HEK293 (cell line): ENCODE measurements at regions not wholly inside any gene's neighbourhood (a gene's known extent, or its start where the extent isn't known, plus 50 kb on each side); places are given as distances from the start of the nearest gene placed in this dataset.

Experiments
- CTCF ChIA-PET: fragments of 350-600 bp; formaldehyde crosslinking; extraction: SDS; loops from one replicate; lab custom pipeline; 2021; ENCODE audit warnings: antibody characterized with exemption; lab: Yijun Ruan, JAX
- POLR2A ChIA-PET: fragments of 300-600 bp; formaldehyde crosslinking; extraction: SDS; loops from one replicate; lab custom pipeline; 2020; ENCODE audit warnings: antibody characterized with exemption, inconsistent platforms; lab: Yijun Ruan, JAX
- H3K27ac ChIP-seq: fragments of 200-500 bp; sonication (Bioruptor generic); 2 replicates; pipeline ENCODE4 v1.5.1; 2014; ENCODE audit warnings: low read depth, low read length, control low read depth, inconsistent platforms; ENCODE audit errors: extremely low read depth
- H3K36me3 ChIP-seq, 2 experiments: fragments of 200-500 bp in 1 of 2; sonication (Bioruptor generic) in 1 of 2; 1 replicate in 1 of 2; 2 replicates in 1 of 2; pipeline ENCODE4 v1.5.1; 2014 to 2017; ENCODE audit warnings: inconsistent platforms in 2 of 2, low read length in 2 of 2; ENCODE audit not compliant: control insufficient read depth in 2 of 2, insufficient read depth in 1 of 2
- H3K4me1 ChIP-seq: fragments of 200-500 bp; sonication (Bioruptor generic); 2 replicates; pipeline ENCODE4 v1.5.1; 2014; ENCODE audit warnings: mild to moderate bottlenecking, low read length, inconsistent platforms; ENCODE audit not compliant: control insufficient read depth, insufficient read depth
- H3K4me3 ChIP-seq: 2 replicates; pipeline ENCODE4 v1.5.1; 2011; ENCODE audit warnings: low read depth, mild to moderate bottlenecking, control low read depth, low read length, moderate library complexity
- H3K9me3 ChIP-seq: fragments of 200-500 bp; sonication (Bioruptor generic); 2 replicates; pipeline ENCODE4 v1.5.1; 2014; ENCODE audit warnings: low read depth, low read length, inconsistent platforms; ENCODE audit not compliant: control insufficient read depth, insufficient read depth
- KLF1 ChIP-seq: fragments of 450-650 bp; formaldehyde crosslinking; IDR thresholded peaks from 2 replicates; pipeline ENCODE4 v1.5.1; 2016; ENCODE audit warnings: missing biosample characterization, missing genetic modification characterization
- SALL2 ChIP-seq: fragments of 450-650 bp; formaldehyde crosslinking; IDR thresholded peaks from 2 replicates; pipeline ENCODE4 v1.5.0; 2017; ENCODE audit warnings: missing biosample characterization, mild to moderate bottlenecking, missing genetic modification characterization, borderline replicate concordance
- SP2 ChIP-seq: fragments of 450-650 bp; formaldehyde crosslinking; IDR thresholded peaks from 2 replicates; pipeline ENCODE4 v1.5.1; 2016; ENCODE audit warnings: missing biosample characterization, missing genetic modification characterization
- WT1 ChIP-seq: fragments of 450-650 bp; formaldehyde crosslinking; IDR thresholded peaks from 2 replicates; pipeline ENCODE4 v1.5.1; 2016; ENCODE audit warnings: missing biosample characterization, missing genetic modification characterization
- YY2 ChIP-seq: fragments of 450-650 bp; formaldehyde crosslinking; IDR thresholded peaks from 2 replicates; pipeline ENCODE4 v1.5.1; 2016; ENCODE audit warnings: missing biosample characterization, missing genetic modification characterization
- ZBTB1 ChIP-seq: fragments of 450-650 bp; formaldehyde crosslinking; IDR thresholded peaks from 2 replicates; pipeline ENCODE4 v1.5.1; 2016; ENCODE audit warnings: missing biosample characterization, missing genetic modification characterization
- ZBTB48 ChIP-seq: fragments of 450-650 bp; formaldehyde crosslinking; IDR thresholded peaks from 2 replicates; pipeline ENCODE4 v1.5.1; 2016; ENCODE audit warnings: missing biosample characterization, missing genetic modification characterization
- ZFHX2 ChIP-seq: fragments of 450-650 bp; formaldehyde crosslinking; conservative IDR thresholded peaks from 2 replicates; pipeline ENCODE4 v1.5.1; 2016; ENCODE audit warnings: missing biosample characterization, missing genetic modification characterization
- ZFP41 ChIP-seq: fragments of 450-650 bp; formaldehyde crosslinking; IDR thresholded peaks from 2 replicates; pipeline ENCODE4 v1.5.1; 2016; ENCODE audit warnings: missing biosample characterization, missing genetic modification characterization, borderline replicate concordance
- ZNF174 ChIP-seq: fragments of 450-650 bp; formaldehyde crosslinking; IDR thresholded peaks from 2 replicates; pipeline ENCODE4 v1.5.0; 2017; ENCODE audit warnings: missing biosample characterization, mild to moderate bottlenecking, missing genetic modification characterization
- ZNF341 ChIP-seq: fragments of 450-650 bp; formaldehyde crosslinking; IDR thresholded peaks from 2 replicates; pipeline ENCODE4; 2016; ENCODE audit warnings: low read depth, missing biosample characterization, missing genetic modification characterization
- ZNF354C ChIP-seq: fragments of 450-650 bp; formaldehyde crosslinking; IDR thresholded peaks from 2 replicates; pipeline ENCODE4 v1.5.1; 2016; ENCODE audit warnings: missing biosample characterization, missing genetic modification characterization, low read depth, borderline replicate concordance
- ZNF391 ChIP-seq: fragments of 450-650 bp; formaldehyde crosslinking; IDR thresholded peaks from 2 replicates; pipeline ENCODE4 v1.5.1; 2016; ENCODE audit warnings: low read depth, missing biosample characterization, missing genetic modification characterization, borderline replicate concordance
- ZNF416 ChIP-seq: fragments of 450-650 bp; formaldehyde crosslinking; IDR thresholded peaks from 2 replicates; pipeline ENCODE4 v1.5.1; 2016; ENCODE audit warnings: missing biosample characterization, missing genetic modification characterization
- ZNF501 ChIP-seq: fragments of 450-650 bp; formaldehyde crosslinking; IDR thresholded peaks from 2 replicates; pipeline ENCODE4 v1.5.1; 2016; ENCODE audit warnings: missing biosample characterization, missing genetic modification characterization
- ZNF660 ChIP-seq: fragments of 450-650 bp; IDR thresholded peaks from 2 replicates; pipeline ENCODE4 v1.5.1; 2018; ENCODE audit warnings: missing biosample characterization, mild to moderate bottlenecking, missing genetic modification characterization
- ZNF837 ChIP-seq: fragments of 450-650 bp; formaldehyde crosslinking; IDR thresholded peaks from 2 replicates; pipeline ENCODE4 v1.5.1; 2016; ENCODE audit warnings: missing biosample characterization, missing genetic modification characterization
- TF ChIP-seq, protein P1 (sequence below): fragments of 450-650 bp; formaldehyde crosslinking; IDR thresholded peaks from 2 replicates; pipeline ENCODE4 v1.5.1; 2016; ENCODE audit warnings: missing biosample characterization, missing genetic modification characterization
- TF ChIP-seq, protein P2 (sequence below): fragments of 450-650 bp; formaldehyde crosslinking; IDR thresholded peaks from 2 replicates; pipeline ENCODE4 v1.5.1; 2016; ENCODE audit warnings: missing biosample characterization, missing genetic modification characterization
- TF ChIP-seq, protein P3 (sequence below): fragments of 450-650 bp; formaldehyde crosslinking; IDR thresholded peaks from 2 replicates; pipeline ENCODE4 v1.5.1; 2016; ENCODE audit warnings: missing biosample characterization, missing genetic modification characterization
- TF ChIP-seq, protein P4 (sequence below): fragments of 450-650 bp; formaldehyde crosslinking; IDR thresholded peaks from 2 replicates; pipeline ENCODE4 v1.5.1; 2016; ENCODE audit warnings: missing biosample characterization, missing genetic modification characterization

DNA sequence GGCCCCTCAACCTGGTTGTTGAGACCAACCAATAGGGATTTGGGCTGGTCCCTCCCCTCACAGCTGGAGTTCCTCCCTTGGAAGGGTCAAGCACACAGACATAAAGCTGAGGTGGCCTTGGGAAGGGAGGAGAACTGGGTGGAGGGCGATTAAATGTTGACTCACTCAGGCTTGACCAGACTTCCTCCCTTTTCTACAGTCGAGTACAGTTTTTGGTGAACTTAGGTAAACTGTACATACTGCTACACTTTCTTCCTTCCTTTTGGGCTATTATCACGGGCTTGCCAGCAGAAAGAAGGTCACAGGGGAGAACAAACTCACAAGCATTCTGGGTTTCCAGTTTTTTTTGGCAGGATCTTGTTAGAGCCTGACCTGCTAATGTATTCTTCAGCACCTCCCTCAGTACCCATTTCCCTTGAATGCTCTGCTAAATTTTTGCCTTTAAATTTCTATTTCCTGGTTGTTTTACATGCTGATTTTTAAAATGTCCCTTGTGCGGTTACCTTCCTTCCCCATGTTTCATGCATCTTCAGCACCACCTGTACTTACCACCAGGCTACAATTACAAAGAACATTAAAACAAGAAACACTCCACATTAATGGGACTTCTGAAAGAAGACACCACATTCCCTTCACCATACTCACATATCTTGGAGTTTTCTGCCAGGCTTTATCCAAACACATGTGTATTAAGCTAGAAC, 135.2 kb upstream of the RASGEF1B start:
- H3K27ac ChIP-seq, result no peak overlapping the region
- CTCF ChIA-PET, result interaction anchor here (0.5 to 0.6 kb wide), 2 partner anchors 311 to 914 kb away, joined by 3 read pairs; no protein-coding TSS in a partner anchor

DNA sequence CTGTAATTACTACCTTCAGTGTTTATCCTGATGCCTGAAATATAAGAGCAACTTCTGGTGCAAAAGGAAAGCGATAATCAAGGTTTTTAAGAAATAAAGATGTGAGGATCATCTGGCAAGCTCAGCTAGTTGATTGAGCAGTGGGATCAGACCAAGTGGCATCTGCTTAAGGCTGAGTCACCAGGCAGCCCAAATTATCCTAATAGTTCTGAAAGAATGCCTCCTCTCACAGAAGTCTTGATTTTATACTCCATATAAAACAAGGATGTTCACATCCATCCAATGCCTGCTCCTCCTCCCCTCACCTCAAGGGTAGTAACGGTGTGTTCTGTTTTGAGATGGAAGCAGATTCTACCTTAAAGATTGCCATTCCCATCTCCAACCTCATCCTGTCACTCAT, 134.5 kb upstream of the RASGEF1B start:
- Histone ChIP-seq H3K9me3 (no peaks in the 10 kb centered on the region), H3K4me3 (no peak overlapping the region), H3K36me3 (no peaks in the 10 kb centered on the region), H3K4me1 (0 out of 2 replicates have a peak, but pooled peaks cover 2% of the 10 kb centered on the region), H3K27ac (no peak overlapping the region)
- TF ChIP-seq ZNF837 (tag by site-specific recombination), result no peak
- TF ChIP-seq SALL2 (tag by site-specific recombination), result no peak
- no peak for TF ChIP-seq ZBTB48
- no peak for TF ChIP-seq ZNF501 (tag by site-specific recombination)
- no peak for TF ChIP-seq SP2 (tag by site-specific recombination)
- TF ChIP-seq, protein P1, sequence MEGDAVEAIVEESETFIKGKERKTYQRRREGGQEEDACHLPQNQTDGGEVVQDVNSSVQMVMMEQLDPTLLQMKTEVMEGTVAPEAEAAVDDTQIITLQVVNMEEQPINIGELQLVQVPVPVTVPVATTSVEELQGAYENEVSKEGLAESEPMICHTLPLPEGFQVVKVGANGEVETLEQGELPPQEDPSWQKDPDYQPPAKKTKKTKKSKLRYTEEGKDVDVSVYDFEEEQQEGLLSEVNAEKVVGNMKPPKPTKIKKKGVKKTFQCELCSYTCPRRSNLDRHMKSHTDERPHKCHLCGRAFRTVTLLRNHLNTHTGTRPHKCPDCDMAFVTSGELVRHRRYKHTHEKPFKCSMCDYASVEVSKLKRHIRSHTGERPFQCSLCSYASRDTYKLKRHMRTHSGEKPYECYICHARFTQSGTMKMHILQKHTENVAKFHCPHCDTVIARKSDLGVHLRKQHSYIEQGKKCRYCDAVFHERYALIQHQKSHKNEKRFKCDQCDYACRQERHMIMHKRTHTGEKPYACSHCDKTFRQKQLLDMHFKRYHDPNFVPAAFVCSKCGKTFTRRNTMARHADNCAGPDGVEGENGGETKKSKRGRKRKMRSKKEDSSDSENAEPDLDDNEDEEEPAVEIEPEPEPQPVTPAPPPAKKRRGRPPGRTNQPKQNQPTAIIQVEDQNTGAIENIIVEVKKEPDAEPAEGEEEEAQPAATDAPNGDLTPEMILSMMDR (tag by site-specific recombination), result no peak
- no peak for TF ChIP-seq ZBTB1
- TF ChIP-seq YY2, result no peak
- no peak for TF ChIP-seq ZNF341 (tag by site-specific recombination)
- TF ChIP-seq, protein P2, sequence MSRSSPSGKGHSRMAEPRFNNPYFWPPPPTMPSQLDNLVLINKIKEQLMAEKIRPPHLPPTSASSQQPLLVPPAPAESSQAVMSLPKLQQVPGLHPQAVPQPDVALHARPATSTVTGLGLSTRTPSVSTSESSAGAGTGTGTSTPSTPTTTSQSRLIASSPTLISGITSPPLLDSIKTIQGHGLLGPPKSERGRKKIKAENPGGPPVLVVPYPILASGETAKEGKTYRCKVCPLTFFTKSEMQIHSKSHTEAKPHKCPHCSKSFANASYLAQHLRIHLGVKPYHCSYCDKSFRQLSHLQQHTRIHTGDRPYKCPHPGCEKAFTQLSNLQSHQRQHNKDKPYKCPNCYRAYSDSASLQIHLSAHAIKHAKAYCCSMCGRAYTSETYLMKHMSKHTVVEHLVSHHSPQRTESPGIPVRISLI (tag by site-specific recombination), result no peak
- TF ChIP-seq, protein P3, sequence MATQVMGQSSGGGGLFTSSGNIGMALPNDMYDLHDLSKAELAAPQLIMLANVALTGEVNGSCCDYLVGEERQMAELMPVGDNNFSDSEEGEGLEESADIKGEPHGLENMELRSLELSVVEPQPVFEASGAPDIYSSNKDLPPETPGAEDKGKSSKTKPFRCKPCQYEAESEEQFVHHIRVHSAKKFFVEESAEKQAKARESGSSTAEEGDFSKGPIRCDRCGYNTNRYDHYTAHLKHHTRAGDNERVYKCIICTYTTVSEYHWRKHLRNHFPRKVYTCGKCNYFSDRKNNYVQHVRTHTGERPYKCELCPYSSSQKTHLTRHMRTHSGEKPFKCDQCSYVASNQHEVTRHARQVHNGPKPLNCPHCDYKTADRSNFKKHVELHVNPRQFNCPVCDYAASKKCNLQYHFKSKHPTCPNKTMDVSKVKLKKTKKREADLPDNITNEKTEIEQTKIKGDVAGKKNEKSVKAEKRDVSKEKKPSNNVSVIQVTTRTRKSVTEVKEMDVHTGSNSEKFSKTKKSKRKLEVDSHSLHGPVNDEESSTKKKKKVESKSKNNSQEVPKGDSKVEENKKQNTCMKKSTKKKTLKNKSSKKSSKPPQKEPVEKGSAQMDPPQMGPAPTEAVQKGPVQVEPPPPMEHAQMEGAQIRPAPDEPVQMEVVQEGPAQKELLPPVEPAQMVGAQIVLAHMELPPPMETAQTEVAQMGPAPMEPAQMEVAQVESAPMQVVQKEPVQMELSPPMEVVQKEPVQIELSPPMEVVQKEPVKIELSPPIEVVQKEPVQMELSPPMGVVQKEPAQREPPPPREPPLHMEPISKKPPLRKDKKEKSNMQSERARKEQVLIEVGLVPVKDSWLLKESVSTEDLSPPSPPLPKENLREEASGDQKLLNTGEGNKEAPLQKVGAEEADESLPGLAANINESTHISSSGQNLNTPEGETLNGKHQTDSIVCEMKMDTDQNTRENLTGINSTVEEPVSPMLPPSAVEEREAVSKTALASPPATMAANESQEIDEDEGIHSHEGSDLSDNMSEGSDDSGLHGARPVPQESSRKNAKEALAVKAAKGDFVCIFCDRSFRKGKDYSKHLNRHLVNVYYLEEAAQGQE (tag by site-specific recombination), result no peak
- no peak for TF ChIP-seq ZNF354C (tag by site-specific recombination)
- TF ChIP-seq ZNF416 (tag by site-specific recombination), result no peak
- TF ChIP-seq, protein P4, sequence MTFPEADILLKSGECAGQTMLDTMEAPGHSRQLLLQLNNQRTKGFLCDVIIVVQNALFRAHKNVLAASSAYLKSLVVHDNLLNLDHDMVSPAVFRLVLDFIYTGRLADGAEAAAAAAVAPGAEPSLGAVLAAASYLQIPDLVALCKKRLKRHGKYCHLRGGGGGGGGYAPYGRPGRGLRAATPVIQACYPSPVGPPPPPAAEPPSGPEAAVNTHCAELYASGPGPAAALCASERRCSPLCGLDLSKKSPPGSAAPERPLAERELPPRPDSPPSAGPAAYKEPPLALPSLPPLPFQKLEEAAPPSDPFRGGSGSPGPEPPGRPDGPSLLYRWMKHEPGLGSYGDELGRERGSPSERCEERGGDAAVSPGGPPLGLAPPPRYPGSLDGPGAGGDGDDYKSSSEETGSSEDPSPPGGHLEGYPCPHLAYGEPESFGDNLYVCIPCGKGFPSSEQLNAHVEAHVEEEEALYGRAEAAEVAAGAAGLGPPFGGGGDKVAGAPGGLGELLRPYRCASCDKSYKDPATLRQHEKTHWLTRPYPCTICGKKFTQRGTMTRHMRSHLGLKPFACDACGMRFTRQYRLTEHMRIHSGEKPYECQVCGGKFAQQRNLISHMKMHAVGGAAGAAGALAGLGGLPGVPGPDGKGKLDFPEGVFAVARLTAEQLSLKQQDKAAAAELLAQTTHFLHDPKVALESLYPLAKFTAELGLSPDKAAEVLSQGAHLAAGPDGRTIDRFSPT (tag by site-specific recombination), result no peak
- no peak for TF ChIP-seq ZNF391
- TF ChIP-seq ZFP41 (tag by site-specific recombination), result no peak
- TF ChIP-seq ZFHX2, result no peak
- no peak for TF ChIP-seq ZNF174 (tag by site-specific recombination)
- ChIA-PET POLR2A (no interaction called here), CTCF (interaction anchor here (0.6 kb wide), 2 partner anchors 311 to 549 kb away, joined by 3 read pairs; no protein-coding TSS in a partner anchor)

More for the DNA sequence above, 135.2 kb upstream of the RASGEF1B start:
- no peaks in the 10 kb centered on the region for H3K36me3 ChIP-seq
- TF ChIP-seq ZNF660 (tag by site-specific recombination) (no peak), KLF1 (tag by site-specific recombination) (peak; percentile 71; the same call in 1 of the 2 replicates), WT1 (tag by site-specific recombination) (peak; percentile 95)
- H3K4me3 ChIP-seq, result no peak overlapping the region
- no peaks in the 10 kb centered on the region for H3K4me1 ChIP-seq
- no peaks in the 10 kb centered on the region for H3K9me3 ChIP-seq
- POLR2A ChIA-PET, result no interaction called here
